Caco-2 (cell line): ENCODE measurements at regions not wholly inside any gene's neighbourhood (a gene's known extent, or its start where the extent isn't known, plus 50 kb on each side); places are given as distances from the start of the nearest gene placed in this dataset.

Experiments
- BruUV-seq: library from RNA; stranded (reverse); fragments of 400-500 nt; replicated peaks from 2 replicates; lab custom pipeline; 2021; lab: Mats Ljungman, UMichigan
- CTCF ChIA-PET: fragments of 300-600 bp; sonication (Branson Sonifier 250); formaldehyde crosslinking; loops from one replicate; lab custom pipeline; 2022; ENCODE audit warnings: antibody characterized with exemption; lab: Charles Lee
- POLR2A ChIA-PET: fragments of 300-600 bp; sonication (Branson Sonifier 250); formaldehyde crosslinking; loops from one replicate; lab custom pipeline; 2022; ENCODE audit warnings: antibody characterized with exemption; lab: Charles Lee
- DNase-seq, 2 experiments: peaks; one replicate each; pipeline versions ENCODE4 v3.0.0 to v3.0.0-alpha.2; 2020 to 2022
- H3K27me3 ChIP-seq: replicated peaks from 2 replicates; pipeline ENCODE4 v1.6.0; 2011; ENCODE audit warnings: low read length; ENCODE audit not compliant: control insufficient read depth, insufficient read depth
- H3K36me3 ChIP-seq: 2 replicates; pipeline ENCODE4 v1.5.1; 2011; ENCODE audit warnings: low read length; ENCODE audit not compliant: control insufficient read depth, insufficient read depth
- H3K4me1 ChIP-seq: fragments of 250-450 bp; sonication (Bioruptor Pico); 2 replicates; pipeline ENCODE4 v1.5.1; 2020; ENCODE audit warnings: mild to moderate bottlenecking
- H3K4me3 ChIP-seq: 2 replicates; pipeline ENCODE4 v1.5.1; 2011; ENCODE audit warnings: low read depth, mild to moderate bottlenecking, control low read depth, low read length
- H3K9me3 ChIP-seq: fragments of 250-450 bp; sonication (Bioruptor Pico); 2 replicates; pipeline ENCODE4 v1.5.1; 2020; ENCODE audit warnings: mild to moderate bottlenecking, moderate library complexity
- H3K27ac Mint-ChIP-seq: one replicate; pipeline ENCODE4 v1.8.0; 2022; ENCODE audit warnings: mixed read lengths; ENCODE audit not compliant: unreplicated experiment
- H3K27me3 Mint-ChIP-seq: one replicate; pipeline ENCODE4 v1.8.0; 2022; ENCODE audit warnings: mixed read lengths; ENCODE audit not compliant: insufficient read depth, unreplicated experiment
- H3K36me3 Mint-ChIP-seq: one replicate; pipeline ENCODE4 v1.8.0; 2022; ENCODE audit warnings: mild to moderate bottlenecking, mixed read lengths; ENCODE audit not compliant: insufficient read depth, unreplicated experiment
- H3K4me1 Mint-ChIP-seq: one replicate; pipeline ENCODE4 v1.8.0; 2022; ENCODE audit warnings: low read depth, mixed read lengths; ENCODE audit not compliant: unreplicated experiment
- H3K4me3 Mint-ChIP-seq: one replicate; pipeline ENCODE4 v1.8.0; 2022; ENCODE audit warnings: mild to moderate bottlenecking, moderate library complexity, mixed read lengths; ENCODE audit not compliant: unreplicated experiment
- H3K9me3 Mint-ChIP-seq: one replicate; pipeline ENCODE4 v1.8.0; 2022; ENCODE audit warnings: mixed read lengths; ENCODE audit not compliant: unreplicated experiment
- intact Hi-C: fragments of 100-400 bp; cut with micrococcal nuclease; formaldehyde crosslinking; loops from one replicate; pipeline ENCODE4 v1.10.0; 2022; ENCODE audit not compliant: unreplicated experiment
- TF ChIP-seq, protein P1 (sequence below), 2 experiments: fragments of 200-600 bp in 1 of 2; IDR thresholded peaks; 1 replicate in 1 of 2; 2 replicates in 1 of 2; pipeline versions ENCODE4 v1.5.1 to v1.8.0; 2011 to 2022; ENCODE audit warnings: antibody characterized with exemption in 1 of 2, control low read depth in 1 of 2, inconsistent platforms in 1 of 2, low read depth in 1 of 2, low read length in 1 of 2, mild to moderate bottlenecking in 1 of 2, moderate library complexity in 1 of 2; ENCODE audit not compliant: insufficient read depth in 1 of 2, severe bottlenecking in 1 of 2, unreplicated experiment in 1 of 2

DNA sequence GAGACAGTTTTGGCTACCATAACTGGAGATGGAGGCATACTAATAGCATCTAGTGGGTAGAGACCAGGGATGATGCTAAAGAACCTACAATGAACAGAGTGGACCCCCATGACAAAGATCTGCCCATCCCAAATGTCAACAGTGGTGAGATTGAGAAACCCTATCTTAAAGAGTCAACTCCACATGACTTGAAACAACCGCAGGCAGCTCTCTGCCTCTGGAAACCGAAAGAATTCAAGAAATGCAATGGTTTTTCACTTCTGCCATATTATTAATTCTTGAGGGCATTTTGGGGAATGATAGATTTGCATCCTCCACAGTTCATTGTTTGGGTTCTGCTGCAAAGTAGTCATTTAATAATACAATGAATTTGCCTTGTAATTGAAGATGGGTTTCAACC, 463.4 kb downstream of the MAFB start:
- Mint-ChIP-seq H3K27me3 (peaks cover 15% of the 10 kb centered on the region), H3K27ac (no peak overlapping the region), H3K36me3 (no peaks in the 10 kb centered on the region), H3K4me1 (no peaks in the 10 kb centered on the region), H3K4me3 (no peak overlapping the region), H3K9me3 (no peaks in the 10 kb centered on the region)
- H3K9me3 ChIP-seq: no peaks in the 10 kb centered on the region
- intact Hi-C loops: no loop called here
- no peaks in the 10 kb centered on the region for H3K4me1 ChIP-seq
- TF ChIP-seq, protein P1, sequence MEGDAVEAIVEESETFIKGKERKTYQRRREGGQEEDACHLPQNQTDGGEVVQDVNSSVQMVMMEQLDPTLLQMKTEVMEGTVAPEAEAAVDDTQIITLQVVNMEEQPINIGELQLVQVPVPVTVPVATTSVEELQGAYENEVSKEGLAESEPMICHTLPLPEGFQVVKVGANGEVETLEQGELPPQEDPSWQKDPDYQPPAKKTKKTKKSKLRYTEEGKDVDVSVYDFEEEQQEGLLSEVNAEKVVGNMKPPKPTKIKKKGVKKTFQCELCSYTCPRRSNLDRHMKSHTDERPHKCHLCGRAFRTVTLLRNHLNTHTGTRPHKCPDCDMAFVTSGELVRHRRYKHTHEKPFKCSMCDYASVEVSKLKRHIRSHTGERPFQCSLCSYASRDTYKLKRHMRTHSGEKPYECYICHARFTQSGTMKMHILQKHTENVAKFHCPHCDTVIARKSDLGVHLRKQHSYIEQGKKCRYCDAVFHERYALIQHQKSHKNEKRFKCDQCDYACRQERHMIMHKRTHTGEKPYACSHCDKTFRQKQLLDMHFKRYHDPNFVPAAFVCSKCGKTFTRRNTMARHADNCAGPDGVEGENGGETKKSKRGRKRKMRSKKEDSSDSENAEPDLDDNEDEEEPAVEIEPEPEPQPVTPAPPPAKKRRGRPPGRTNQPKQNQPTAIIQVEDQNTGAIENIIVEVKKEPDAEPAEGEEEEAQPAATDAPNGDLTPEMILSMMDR (IDR thresholded peaks at IDR 0.05; ENCODE audit: insufficient read depth in 1 of 2, low read depth in 1 of 2, low read length in 1 of 2, severe bottlenecking in 1 of 2, unreplicated experiment in 1 of 2): no peak
- ChIA-PET CTCF (no interaction called here), POLR2A (no interaction called here)
- H3K27me3 ChIP-seq: no peaks in the 10 kb centered on the region
- BruUV-seq: no TSS peak
- no peaks in the 10 kb centered on the region for H3K36me3 ChIP-seq
- no peak for DNase-seq
- no peak overlapping the region for H3K4me3 ChIP-seq

DNA sequence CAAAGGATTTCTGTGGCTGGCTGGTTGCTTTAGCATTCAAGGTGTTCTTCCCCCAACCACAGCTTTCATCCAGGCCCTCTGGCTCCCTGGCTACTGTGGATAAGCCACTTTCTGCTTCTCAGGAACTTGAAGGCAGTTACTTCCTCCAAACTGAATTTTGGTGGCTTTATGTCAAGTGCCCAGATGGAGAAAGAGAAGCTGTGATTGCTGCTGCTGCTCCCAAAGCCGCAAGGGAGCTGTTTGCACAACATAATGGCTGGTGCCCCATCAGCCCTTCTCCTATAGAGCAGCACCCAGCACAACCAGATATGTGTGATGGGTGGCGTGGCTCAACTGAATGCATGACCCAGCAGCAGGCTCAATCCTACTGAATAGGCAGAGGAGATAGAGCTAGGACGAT, 465.2 kb downstream of the MAFB start:
- Mint-ChIP-seq H3K27me3 (peaks cover 13% of the 10 kb centered on the region), H3K36me3 (no peaks in the 10 kb centered on the region), H3K4me1 (no peaks in the 10 kb centered on the region), H3K4me3 (no peak overlapping the region), H3K9me3 (no peaks in the 10 kb centered on the region), H3K27ac (no peak overlapping the region)
- Histone ChIP-seq H3K36me3 (no peaks in the 10 kb centered on the region), H3K27me3 (no peaks in the 10 kb centered on the region), H3K4me1 (no peaks in the 10 kb centered on the region), H3K9me3 (no peaks in the 10 kb centered on the region), H3K4me3 (no peak overlapping the region)
- TF ChIP-seq, protein P1 (IDR thresholded peaks at IDR 0.05; ENCODE audit: insufficient read depth in 1 of 2, low read depth in 1 of 2, low read length in 1 of 2, severe bottlenecking in 1 of 2, unreplicated experiment in 1 of 2): no peak
- intact Hi-C loops: no loop called here
- ChIA-PET CTCF (no interaction called here), POLR2A (no interaction called here)
- no TSS peak for BruUV-seq
- no peak for DNase-seq

DNA sequence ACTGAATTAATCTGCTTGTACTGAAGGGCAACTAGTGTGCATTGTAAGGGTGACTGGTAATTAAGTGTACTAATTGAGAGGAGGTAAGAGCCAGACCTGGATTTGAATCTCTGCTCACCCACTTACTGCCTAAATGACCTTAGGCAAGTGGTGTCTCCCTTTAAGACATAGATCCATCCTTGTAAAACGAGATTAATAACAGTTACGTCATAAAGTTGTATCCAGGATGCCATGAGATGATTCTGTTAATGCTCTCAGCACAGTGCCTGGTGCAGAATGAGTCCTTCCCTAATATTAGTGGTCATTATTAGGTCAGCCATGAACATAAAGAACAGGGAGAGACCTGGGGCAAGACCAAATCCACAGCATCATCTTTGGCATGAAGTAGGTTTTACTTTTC, 470.1 kb downstream of the MAFB start:
- no peak overlapping the region for H3K4me3 ChIP-seq
- POLR2A ChIA-PET: no interaction called here
- intact Hi-C loops: no loop called here
- TF ChIP-seq, protein P1 (IDR thresholded peaks at IDR 0.05; ENCODE audit: insufficient read depth in 1 of 2, low read depth in 1 of 2, low read length in 1 of 2, severe bottlenecking in 1 of 2, unreplicated experiment in 1 of 2): no peak
- DNase-seq: no peak
- BruUV-seq: no TSS peak
- H3K36me3 ChIP-seq: no peaks in the 10 kb centered on the region
- Mint-ChIP-seq H3K27ac (no peak overlapping the region), H3K36me3 (no peaks in the 10 kb centered on the region), H3K4me1 (no peaks in the 10 kb centered on the region), H3K4me3 (no peak overlapping the region), H3K9me3 (no peaks in the 10 kb centered on the region), H3K27me3 (peaks cover 20% of the 10 kb centered on the region)
- CTCF ChIA-PET: no interaction called here
- no peaks in the 10 kb centered on the region for H3K4me1 ChIP-seq
- H3K9me3 ChIP-seq: peaks cover 2% of the 10 kb centered on the region; the same call in 1 of the 2 replicates
- no peaks in the 10 kb centered on the region for H3K27me3 ChIP-seq
